Mucosa of descending colon (tissue), 3 donors: ENCODE measurements at regions not wholly inside any gene's neighbourhood (a gene's known extent, or its start where the extent isn't known, plus 50 kb on each side); places are given as distances from the start of the nearest gene placed in this dataset.

Experiments used
- ATAC-seq: fragments of 200-7000 bp; cut with Tn5 transposase; one replicate; pipeline ENCODE4 v1.9.1; 2020; ENCODE audit warnings: mild to moderate bottlenecking, moderate library complexity
- DNase-seq, 3 donors: peaks; one replicate each; pipeline ENCODE4 v3.0.0-alpha.2; 2020
- H3K36me3 ChIP-seq: fragments of 200-600 bp; one replicate; pipeline ENCODE4 v1.8.0; 2021; ENCODE audit warnings: low read depth, mild to moderate bottlenecking
- H3K4me1 ChIP-seq: fragments of 200-600 bp; one replicate; pipeline ENCODE4 v1.8.0; 2021; ENCODE audit warnings: low read depth, mild to moderate bottlenecking
- H3K4me3 ChIP-seq: fragments of 200-600 bp; one replicate; pipeline ENCODE4 v1.8.0; 2021; ENCODE audit warnings: mild to moderate bottlenecking
- H3K9me3 ChIP-seq: fragments of 200-600 bp; one replicate; pipeline ENCODE4 v1.8.0; 2021; ENCODE audit warnings: mild to moderate bottlenecking
- intact Hi-C, 2 donors: fragments of 100-400 bp; cut with DNase I in 1 of 2; cut with micrococcal nuclease in 1 of 2; formaldehyde crosslinking; loops; one replicate each; pipeline versions ENCODE4 v1.11.0 to v1.11.1; 2022; cut with DNase I, micrococcal nuclease
- TF ChIP-seq, protein P1 (sequence below): fragments of 200-600 bp; IDR thresholded peaks from one replicate; pipeline ENCODE4 v1.8.0; 2022; ENCODE audit warnings: antibody characterized with exemption, mild to moderate bottlenecking
- donor health status: DM: no; HTN: no; CAD: no; lungs with moderate emphysema.
- donor health status: DM: no; HTN: no; CAD: no.
- donor health status: DM: no; HTN: yes; CAD: no.

DNA sequence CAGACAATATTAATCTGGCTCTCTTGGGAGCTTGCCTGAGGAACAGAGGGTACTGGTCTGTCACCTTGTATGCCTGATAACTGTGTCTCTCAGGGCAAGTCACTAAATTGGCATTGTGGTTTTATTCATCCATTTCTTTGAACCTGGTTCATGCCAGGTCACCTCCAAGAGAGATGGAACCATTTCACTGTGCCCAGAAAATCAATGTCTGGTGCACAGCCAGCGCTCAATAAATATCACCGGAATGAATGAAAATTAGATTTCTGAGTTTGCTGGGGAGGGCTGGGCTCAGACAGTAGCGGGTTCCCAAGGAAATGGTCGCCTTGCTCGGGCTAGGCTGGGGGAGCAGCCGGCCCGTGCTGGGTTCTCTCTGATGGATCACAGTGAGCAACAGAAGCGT is 64.1 kb upstream of the BAIAP2L1 start:
- H3K4me3 ChIP-seq, result no peak overlapping the region
- intact Hi-C loops, result no loop called here
- no peaks in the 10 kb centered on the region for H3K4me1 ChIP-seq
- TF ChIP-seq, protein P1, sequence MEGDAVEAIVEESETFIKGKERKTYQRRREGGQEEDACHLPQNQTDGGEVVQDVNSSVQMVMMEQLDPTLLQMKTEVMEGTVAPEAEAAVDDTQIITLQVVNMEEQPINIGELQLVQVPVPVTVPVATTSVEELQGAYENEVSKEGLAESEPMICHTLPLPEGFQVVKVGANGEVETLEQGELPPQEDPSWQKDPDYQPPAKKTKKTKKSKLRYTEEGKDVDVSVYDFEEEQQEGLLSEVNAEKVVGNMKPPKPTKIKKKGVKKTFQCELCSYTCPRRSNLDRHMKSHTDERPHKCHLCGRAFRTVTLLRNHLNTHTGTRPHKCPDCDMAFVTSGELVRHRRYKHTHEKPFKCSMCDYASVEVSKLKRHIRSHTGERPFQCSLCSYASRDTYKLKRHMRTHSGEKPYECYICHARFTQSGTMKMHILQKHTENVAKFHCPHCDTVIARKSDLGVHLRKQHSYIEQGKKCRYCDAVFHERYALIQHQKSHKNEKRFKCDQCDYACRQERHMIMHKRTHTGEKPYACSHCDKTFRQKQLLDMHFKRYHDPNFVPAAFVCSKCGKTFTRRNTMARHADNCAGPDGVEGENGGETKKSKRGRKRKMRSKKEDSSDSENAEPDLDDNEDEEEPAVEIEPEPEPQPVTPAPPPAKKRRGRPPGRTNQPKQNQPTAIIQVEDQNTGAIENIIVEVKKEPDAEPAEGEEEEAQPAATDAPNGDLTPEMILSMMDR, result no peak
- DNase-seq (no peak), ATAC-seq (no peak)
- no peaks in the 10 kb centered on the region for H3K36me3 ChIP-seq
- H3K9me3 ChIP-seq, result no peaks in the 10 kb centered on the region

DNA sequence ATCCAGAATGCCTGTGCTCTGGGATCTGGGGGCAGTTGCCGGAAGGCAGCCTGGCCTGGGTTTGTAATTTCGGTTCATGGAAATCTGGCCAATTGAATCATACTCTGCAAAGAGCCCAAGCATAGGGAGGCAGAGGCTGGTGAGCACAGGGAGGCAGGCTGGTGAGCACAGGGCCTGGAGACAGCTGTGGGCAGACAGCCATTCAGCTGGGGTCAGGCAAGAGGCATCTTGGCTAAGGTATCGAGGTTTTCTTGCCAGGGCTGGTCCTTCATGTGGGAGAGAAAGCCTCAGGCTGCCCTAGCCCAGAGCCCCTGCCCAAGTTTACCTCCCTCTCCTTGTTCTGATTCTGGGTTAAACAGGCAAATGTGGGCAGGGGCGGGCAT is 63.7 kb upstream of the BAIAP2L1 start:
- Histone ChIP-seq H3K36me3 (no peaks in the 10 kb centered on the region), H3K9me3 (no peaks in the 10 kb centered on the region), H3K4me3 (no peak overlapping the region), H3K4me1 (no peaks in the 10 kb centered on the region)
- intact Hi-C loops, result no loop called here
- TF ChIP-seq, protein P1, result no peak
- ATAC-seq (no peak), DNase-seq (no peak)

DNA sequence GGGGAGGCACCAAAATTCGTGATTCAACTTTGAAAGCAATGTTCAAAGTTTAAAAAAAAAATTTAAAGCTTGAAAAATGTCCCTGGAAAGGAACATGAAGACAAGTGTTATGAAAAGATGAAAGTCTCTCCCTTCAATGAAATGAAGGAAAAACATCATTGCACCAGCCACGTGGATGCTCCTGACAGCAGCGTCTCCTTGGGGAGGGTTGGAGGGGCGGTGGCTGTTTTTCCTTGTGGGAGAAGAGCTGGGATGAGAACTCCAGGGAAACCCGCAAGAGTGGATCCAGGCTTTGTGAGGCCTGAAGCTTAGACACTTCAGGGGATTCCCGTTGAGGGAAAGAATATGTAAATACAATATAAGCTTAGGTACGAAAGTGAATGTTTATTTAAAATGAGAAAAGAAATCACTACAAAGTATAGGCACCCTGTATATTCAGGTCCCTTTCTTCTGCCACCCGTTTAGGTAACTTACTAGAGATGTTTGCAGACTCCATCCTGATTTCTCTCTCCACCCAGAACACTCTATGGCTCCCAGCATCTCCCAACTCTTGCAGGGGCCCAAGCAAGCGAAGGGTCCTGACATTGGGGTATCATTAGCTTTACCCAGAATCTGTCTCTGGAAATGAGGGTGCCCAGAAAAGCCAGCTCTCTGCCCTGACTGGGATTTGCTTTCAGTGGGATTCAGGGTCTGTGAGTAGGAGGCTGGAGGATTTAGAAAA is 63.1 kb upstream of the BAIAP2L1 start:
- intact Hi-C loops, result no loop called here
- H3K4me3 ChIP-seq, result no peak overlapping the region
- TF ChIP-seq, protein P1, result no peak

DNA sequence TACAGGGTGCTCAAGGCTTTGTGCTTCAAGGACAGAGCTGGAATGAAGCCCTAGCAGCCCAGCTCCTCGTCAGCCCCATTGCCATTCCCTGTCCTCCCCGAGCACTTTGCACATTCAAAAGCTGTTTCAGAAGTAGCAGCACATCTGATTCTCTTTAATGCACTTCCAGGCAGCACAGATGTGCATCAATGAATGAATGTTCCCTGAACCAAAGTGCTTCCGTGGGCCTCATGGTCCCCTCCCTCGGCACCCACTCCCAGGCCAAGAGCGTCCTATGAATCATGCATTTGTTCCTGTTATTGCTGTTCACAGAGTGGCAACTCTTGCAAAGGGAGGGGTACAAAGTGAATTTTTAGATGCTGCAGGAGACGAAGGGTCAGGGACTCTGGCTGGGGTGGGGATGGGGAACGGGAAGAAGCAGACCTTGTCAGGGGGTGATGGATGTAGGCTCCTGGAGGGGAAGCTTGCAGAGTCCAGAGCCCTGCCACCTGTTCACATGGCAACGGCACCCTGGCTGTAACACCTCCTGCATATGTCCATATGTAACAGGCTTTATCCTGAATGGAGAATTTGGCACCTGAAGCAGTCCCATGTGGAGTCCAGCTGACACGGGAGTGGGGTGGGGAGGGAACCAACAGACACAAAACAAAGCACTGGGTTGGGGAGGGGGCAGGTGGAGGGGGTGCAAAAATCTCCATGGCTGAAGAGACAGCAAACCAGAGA is 62.2 kb upstream of the BAIAP2L1 start:
- no peaks in the 10 kb centered on the region for H3K9me3 ChIP-seq
- H3K36me3 ChIP-seq, result no peaks in the 10 kb centered on the region
- intact Hi-C loops, result no loop called here
- no peaks in the 10 kb centered on the region for H3K4me1 ChIP-seq
- H3K4me3 ChIP-seq, result no peak overlapping the region
- no peak for ATAC-seq
- DNase-seq, result no peak
- TF ChIP-seq, protein P1, result no peak

More for the DNA sequence above, 63.1 kb upstream of the BAIAP2L1 start:
- H3K36me3 ChIP-seq, result no peaks in the 10 kb centered on the region
- ATAC-seq (no peak), DNase-seq (no peak)
- no peaks in the 10 kb centered on the region for H3K4me1 ChIP-seq
- H3K9me3 ChIP-seq, result no peaks in the 10 kb centered on the region

DNA sequence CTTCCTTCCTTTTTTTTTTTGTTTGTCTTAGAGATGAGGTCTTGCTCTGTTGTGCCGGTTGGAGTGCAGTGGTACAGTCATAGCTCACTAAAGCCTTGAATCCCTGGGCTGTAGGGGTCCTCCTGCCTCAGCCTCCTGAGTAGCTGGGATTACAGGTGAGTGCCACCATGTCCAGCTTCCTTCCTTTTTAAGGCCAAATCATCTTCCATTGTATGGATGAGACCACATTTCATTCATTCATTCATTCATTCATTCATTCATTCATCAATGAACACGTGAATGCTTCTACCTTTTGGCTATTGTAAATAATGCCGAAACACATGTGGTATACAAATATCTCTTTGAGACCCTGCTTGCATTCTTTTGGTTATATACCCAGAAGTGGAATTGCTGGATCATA is 60.0 kb upstream of the BAIAP2L1 start:
- TF ChIP-seq, protein P1, result no peak
- no peak for ATAC-seq

More for the DNA sequence above, 60.0 kb upstream of the BAIAP2L1 start:
- Histone ChIP-seq H3K9me3 (no peaks in the 10 kb centered on the region), H3K4me3 (no peak overlapping the region), H3K4me1 (no peaks in the 10 kb centered on the region), H3K36me3 (no peaks in the 10 kb centered on the region)
- DNase-seq, result no peak
- intact Hi-C loops, result no loop called here
